Astrocyte (in vitro differentiated cells and primary cell): ENCODE measurements at regions not wholly inside any gene's neighbourhood (a gene's known extent, or its start where the extent isn't known, plus 50 kb on each side); places are given as distances from the start of the nearest gene placed in this dataset.

ENCODE experiments used
- EZH2 ChIP-seq: IDR thresholded peaks from 2 replicates; pipeline ENCODE4 v1.6.1; 2012; ENCODE audit warnings: mild to moderate bottlenecking, low read length, inconsistent platforms; ENCODE audit not compliant: insufficient read depth
- TF ChIP-seq, protein P1 (sequence below): IDR thresholded peaks from 2 replicates; pipeline ENCODE4 v1.5.1; 2011; ENCODE audit warnings: low read depth, mild to moderate bottlenecking, inconsistent platforms, low read length, moderate library complexity; ENCODE audit not compliant: insufficient read depth

DNA sequence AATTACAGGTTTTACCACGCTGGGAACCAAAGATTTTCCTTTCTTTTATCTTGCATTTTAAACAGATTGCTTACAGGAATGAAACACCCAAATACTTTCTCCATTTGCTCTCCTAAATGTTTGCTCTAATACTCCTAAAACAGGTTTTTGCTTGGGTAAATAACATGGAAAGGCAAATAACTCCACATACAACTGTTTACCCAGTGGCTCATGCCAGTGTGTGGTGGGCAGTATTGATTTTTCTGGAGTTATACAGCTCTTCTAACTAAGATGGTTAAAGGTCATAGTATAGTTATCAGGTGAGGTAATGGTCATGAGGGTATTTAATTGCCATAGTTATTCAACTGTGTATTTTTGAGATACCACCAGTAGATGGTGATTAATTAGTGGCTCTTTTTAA lies 61.2 kb upstream of the RAB27B start:
- TF ChIP-seq, protein P1, sequence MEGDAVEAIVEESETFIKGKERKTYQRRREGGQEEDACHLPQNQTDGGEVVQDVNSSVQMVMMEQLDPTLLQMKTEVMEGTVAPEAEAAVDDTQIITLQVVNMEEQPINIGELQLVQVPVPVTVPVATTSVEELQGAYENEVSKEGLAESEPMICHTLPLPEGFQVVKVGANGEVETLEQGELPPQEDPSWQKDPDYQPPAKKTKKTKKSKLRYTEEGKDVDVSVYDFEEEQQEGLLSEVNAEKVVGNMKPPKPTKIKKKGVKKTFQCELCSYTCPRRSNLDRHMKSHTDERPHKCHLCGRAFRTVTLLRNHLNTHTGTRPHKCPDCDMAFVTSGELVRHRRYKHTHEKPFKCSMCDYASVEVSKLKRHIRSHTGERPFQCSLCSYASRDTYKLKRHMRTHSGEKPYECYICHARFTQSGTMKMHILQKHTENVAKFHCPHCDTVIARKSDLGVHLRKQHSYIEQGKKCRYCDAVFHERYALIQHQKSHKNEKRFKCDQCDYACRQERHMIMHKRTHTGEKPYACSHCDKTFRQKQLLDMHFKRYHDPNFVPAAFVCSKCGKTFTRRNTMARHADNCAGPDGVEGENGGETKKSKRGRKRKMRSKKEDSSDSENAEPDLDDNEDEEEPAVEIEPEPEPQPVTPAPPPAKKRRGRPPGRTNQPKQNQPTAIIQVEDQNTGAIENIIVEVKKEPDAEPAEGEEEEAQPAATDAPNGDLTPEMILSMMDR, result no peak
- no peak for TF ChIP-seq EZH2
